ENCODE measurements at regions not wholly inside any gene's neighbourhood (a gene's known extent, or its start where the extent isn't known, plus 50 kb on each side); places are given as distances from the start of the nearest gene placed in this dataset.

GRCh38 chr7:96638669-96639068, 71.0 kb downstream of the SEM1 start:
- no peak for DNase-seq

DNA sequence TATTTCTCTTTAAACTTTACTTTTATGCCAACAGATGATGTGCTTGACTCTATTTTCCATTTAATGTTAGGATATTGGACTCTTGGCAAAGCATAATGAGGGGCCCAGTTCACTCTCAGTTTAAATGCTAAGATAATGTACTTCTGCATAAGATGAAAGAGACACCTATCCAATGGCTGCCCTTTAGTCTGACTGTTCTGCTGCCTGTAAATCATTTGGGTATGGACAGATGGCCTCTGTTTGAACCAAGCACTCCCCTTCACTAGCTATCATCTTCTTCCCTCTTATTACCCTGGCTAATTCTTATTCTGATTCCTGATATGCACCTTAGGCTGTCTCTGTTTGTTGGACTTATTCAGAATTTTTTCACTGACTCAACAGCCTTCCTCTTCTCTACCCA, 72.1 kb downstream of the SEM1 start:
- DNase-seq, result no peak

DNA sequence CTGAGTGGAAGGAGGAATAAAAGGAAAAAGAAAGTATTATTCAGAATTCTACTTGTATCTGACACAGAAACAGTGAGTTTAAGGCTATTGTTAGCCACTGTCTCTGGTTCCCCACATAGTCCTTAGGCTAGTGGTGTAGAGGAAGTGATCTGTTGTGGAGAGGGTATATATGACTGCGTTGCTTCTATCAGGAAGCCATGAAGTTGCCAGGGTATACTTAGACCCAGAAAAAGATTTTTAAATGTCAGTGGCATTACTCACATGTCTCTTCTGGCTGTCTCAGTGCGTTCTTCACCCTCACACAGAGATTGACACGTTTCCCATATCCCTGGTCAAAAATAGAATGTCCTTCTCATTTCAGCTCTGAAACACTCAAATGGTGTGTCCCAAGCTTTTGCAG, 72.7 kb downstream of the SEM1 start:
- no peak for DNase-seq

GRCh38 chr7:96636342-96636860, 73.2 kb downstream of the SEM1 start:
- DNase-seq, result no peak

- DNase-seq, result no peak
Measured at GRCh38 chr7:96629884-96630283, 79.8 kb downstream of the SEM1 start.

GRCh38 chr7:96624954-96625353, 84.7 kb downstream of the SEM1 start:
- DNase-seq, result no peak

DNA sequence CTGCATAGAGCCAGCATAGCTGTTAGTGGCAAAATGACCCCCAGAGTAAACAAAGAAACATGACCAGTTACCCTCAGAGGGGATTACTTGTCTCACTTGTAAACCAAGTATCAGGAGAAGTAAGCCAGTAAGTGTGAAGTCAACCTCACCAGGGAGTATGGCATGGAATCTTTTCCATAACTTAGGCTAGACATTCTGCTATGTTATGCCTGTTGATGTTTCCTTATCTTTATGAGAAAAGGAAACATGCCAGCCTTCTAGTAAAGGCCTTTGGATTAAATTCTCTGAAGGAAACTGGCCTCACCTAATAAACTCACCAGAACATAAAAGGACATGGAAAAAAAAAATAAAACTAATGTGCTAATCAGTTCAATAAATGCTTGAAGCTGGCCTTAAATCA, 87.7 kb downstream of the SEM1 start:
- DNase-seq, result no peak

GRCh38 chr7:96614154-96614867, 95.3 kb downstream of the SEM1 start:
- no peak for DNase-seq

DNA sequence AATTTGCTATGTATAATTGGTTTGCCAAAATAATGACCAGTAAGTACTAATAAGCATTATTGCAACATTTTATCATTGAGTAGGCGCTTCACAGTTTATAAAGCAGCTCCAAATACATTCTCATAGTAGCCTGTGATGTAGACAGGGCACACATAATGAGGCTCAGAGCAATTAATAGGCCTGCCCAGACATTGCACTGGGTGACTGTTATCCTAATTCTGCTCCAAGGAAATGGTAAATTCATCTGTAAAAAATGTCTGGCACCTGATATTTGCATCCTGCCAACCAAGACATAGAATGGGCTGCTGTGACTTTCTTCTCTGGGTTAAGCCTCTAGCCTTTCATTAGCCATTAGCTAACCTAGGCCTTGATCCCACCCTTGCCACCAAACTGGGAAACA, 97.6 kb downstream of the SEM1 start:
- no peak for DNase-seq

- no peak for DNase-seq
Measured at GRCh38 chr7:96605045-96605716, 104.5 kb downstream of the SEM1 start.

DNA sequence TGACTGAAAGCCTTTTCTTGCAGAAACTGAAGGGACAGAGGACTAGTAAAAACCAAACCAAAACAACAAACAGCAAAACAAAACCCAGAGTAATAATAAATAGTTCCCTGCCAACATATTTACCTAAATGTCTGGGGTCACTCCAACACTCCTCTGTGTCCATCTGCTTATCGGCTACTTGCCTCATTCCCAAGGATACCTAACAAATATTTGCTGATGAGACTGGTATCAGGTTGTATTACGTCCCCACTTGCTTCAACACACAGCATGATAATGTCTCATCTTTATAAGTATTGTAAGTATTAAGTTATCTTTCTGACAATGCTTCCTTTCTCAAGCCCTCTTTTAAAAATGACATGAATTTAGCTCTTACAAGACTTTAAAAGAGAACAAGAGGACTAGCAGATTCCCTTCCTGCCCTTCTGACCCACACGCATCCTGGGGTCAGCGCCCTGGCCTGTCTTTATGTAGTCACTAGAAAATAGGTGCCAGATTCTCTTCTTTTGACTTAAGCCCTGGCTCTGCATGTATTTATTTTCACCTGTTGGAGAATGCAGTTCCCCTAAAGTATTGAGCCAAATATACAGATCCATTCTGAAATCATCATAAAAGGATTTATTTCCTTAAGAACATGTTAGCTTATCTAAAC, 110.2 kb downstream of the SEM1 start:
- DNase-seq, result no peak

DNA sequence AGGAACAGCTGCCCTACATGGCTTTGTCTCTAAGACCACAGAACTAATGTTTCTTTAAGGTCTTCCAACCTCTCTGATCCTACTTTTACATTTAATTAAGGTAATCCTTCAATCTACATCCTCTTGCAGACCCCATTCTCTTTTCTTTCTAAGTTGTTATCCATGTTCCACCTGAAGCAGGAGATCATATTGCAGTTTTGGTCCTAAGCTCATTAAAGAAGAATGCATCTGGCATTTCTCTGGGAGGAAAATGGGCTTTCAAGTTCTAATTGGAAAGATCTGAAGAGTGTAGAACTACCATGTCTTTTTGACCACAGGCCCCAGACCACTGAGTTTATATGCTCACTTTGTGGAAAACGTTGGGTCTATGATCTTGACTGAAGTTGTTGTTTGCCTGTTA, 111.2 kb downstream of the SEM1 start:
- no peak for DNase-seq

GRCh38 chr7:96596120-96596826, 113.4 kb downstream of the SEM1 start:
- no peak for DNase-seq

DNA sequence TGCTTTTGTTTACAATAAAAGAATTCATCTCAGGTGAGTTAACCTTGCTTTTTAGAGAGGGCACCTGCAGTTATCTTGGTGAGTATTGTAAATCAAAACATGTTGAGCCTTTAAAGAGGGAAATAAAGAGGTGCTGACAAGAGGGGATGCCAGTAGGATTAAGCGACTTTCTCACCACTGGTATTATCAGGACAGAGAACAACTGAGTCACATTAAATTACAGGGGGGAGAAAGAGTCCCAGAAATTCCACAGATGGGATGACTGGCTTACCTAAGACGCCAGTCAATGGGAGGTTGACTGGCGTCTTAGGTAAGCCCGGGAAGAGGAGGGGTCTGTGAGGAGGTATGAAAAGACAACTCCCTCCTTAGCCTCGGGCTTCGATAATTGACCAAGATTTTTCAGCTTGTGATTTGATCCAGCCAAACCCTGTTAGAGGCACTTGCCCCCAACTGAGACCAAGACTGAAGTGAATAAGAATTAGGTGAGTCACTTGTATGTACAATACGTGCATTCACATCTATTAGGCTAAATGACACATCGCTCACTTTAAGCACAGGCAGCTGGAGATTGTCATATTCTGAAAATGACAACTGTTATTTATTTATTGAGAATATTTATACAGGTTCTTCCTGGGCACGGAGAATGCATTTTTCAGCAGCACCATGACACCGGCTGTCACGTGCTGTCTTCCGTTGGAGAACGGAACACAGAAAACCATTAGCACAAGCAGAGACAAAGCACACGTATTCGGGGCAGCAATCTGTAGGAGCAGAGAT, 117.6 kb downstream of the SEM1 start:
- no peak for DNase-seq

GRCh38 chr7:96591159-96591899, 118.3 kb downstream of the SEM1 start:
- DNase-seq, result no peak

- no peak for DNase-seq
Measured at GRCh38 chr7:96589038-96589437, 120.6 kb downstream of the SEM1 start.

GRCh38 chr7:96579119-96579518, 130.5 kb downstream of the SEM1 start:
- no peak for DNase-seq

DNA sequence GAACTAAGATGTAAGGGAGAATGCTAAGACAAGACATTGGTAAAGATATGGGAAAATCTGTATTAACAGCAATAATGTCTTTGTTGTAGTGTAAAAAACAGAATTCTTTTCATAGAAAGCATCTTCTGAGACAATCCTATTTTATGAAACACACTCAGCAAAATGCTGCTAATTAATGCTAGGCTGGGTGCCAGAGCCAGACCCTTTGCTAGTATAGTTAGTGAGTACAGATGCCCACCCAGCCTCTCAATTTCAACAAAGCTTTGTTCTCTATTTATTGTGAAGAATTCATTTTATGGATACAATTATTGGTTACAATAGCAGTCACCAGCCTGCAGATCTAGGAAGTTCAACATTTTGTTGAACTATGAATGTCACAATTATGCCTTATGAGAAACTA, 131.0 kb downstream of the SEM1 start:
- no peak for DNase-seq

- DNase-seq, result no peak
Measured at GRCh38 chr7:96563409-96563808, 146.2 kb downstream of the SEM1 start.

GRCh38 chr7:96562966-96563365, 146.7 kb downstream of the SEM1 start:
- DNase-seq, result no peak

GRCh38 chr7:96562458-96562857, 147.2 kb downstream of the SEM1 start:
- DNase-seq, result no peak

- no peak for DNase-seq
Measured at GRCh38 chr7:96561892-96562291, 147.8 kb downstream of the SEM1 start.

Data from activated CD4-positive, alpha-beta T cell treated with anti-CD3 and anti-CD28 coated beads, Interleukin-2, amount 50 U/mL, for 48 hours (primary cell).